Thoracic aorta (tissue), 2 donors: ENCODE measurements at regions not wholly inside any gene's neighbourhood (a gene's known extent, or its start where the extent isn't known, plus 50 kb on each side); places are given as distances from the start of the nearest gene placed in this dataset.

Experiments
- ATAC-seq: fragments of 150-250 bp; one replicate; pipeline ENCODE4 v1.8.0; 2017; ENCODE audit warnings: low read depth; ENCODE audit not compliant: insufficient number of reproducible peaks, low FRiP score
- DNase-seq: peaks from one replicate; pipeline ENCODE4 v3.0.0-alpha.2; 2020; ENCODE audit warnings: low spot score
- H3K27ac ChIP-seq, 2 donors: fragments of 200-600 bp; sonication (generic); 1 replicate in 1 of 2; 2 replicates in 1 of 2; pipeline ENCODE4 v1.5.1; 2016; ENCODE audit warnings: mild to moderate bottlenecking in 2 of 2, moderate library complexity in 2 of 2
- H3K27me3 ChIP-seq: fragments of 200-600 bp; sonication (generic); replicated peaks from 2 replicates; pipeline ENCODE4 v1.6.0; 2016; ENCODE audit warnings: mild to moderate bottlenecking; ENCODE audit not compliant: insufficient read depth
- H3K36me3 ChIP-seq: fragments of 200-600 bp; sonication (generic); one replicate; pipeline ENCODE4 v1.5.1; 2016
- H3K4me1 ChIP-seq, 2 donors: fragments of 200-600 bp; sonication (generic); 1 replicate in 1 of 2; 2 replicates in 1 of 2; pipeline versions ENCODE4 v1.5.1 to v1.6.0; 2016; ENCODE audit warnings: low read depth in 2 of 2, mild to moderate bottlenecking in 1 of 2; ENCODE audit not compliant: control insufficient read depth in 1 of 2
- H3K4me3 ChIP-seq: fragments of 200-600 bp; sonication (generic); 2 replicates; pipeline ENCODE4 v1.5.1; 2016; ENCODE audit warnings: mild to moderate bottlenecking
- H3K9me3 ChIP-seq: fragments of 200-600 bp; sonication (generic); 2 replicates; pipeline ENCODE4 v1.5.1; 2016
- CTCF ChIP-seq: fragments of 200-600 bp; sonication (generic); IDR thresholded peaks from one replicate; pipeline ENCODE4 v1.5.1; 2019; ENCODE audit warnings: antibody characterized with exemption

DNA sequence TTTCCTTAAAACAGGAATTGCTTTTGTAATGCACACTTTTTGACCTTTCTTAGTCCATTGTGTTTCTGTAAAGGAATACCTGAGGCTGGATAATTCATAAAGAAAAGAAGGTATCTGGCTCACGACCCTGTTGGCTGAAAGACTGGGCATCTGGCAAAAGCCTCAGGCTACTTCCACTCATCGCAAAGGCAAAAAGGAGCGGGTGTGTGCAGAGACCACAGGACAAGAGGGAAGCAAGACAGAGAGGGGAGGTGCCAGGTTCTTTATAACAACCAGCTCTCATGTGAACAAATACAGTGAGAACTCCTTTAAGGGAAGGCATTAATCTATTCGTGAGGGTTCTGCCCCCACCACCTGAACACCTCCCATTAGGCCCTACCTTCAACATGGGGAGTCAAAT lies 182.1 kb downstream of the C12orf50 start:
- Histone ChIP-seq H3K9me3 (no peaks in the 10 kb centered on the region), H3K4me1 (peaks cover 0 to 5% of the 10 kb centered on the region in 2 donors), H3K27ac (no peak overlapping the region), H3K36me3 (no peaks in the 10 kb centered on the region), H3K4me3 (no peak overlapping the region), H3K27me3 (no peaks in the 10 kb centered on the region)
- TF ChIP-seq CTCF = no peak
- ATAC-seq (no peak), DNase-seq (no peak)

GRCh38 chr12:87846045-87846444 lies 183.2 kb downstream of the C12orf50 start:
- Histone ChIP-seq H3K4me1 (peaks cover 0 to 5% of the 10 kb centered on the region in 2 donors), H3K36me3 (no peaks in the 10 kb centered on the region), H3K27me3 (no peaks in the 10 kb centered on the region), H3K27ac (no peak overlapping the region), H3K9me3 (no peaks in the 10 kb centered on the region), H3K4me3 (no peak overlapping the region)
- ATAC-seq (no peak), DNase-seq (no peak)
- no peak for TF ChIP-seq CTCF

DNA sequence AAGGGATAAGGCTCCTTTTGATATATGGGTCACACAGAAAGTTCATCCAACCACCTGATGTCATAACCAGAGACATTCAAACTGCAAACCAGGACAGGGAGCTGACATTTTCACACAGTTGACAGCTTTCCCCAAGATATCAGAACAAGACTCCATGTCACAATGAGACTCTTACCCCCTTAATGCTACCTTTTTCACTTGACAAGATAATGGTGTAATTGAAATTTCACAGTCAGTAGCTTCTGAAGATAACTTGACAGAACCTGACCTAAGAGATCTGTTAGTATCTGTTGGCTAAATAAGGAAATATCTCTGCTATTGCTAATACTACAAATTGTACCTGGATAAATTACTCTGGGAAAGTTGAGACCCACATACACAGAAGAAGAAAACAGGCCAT lies 187.3 kb downstream of the C12orf50 start:
- DNase-seq = no peak
- Histone ChIP-seq H3K27me3 (no peaks in the 10 kb centered on the region), H3K27ac (no peak overlapping the region), H3K4me3 (no peak overlapping the region), H3K9me3 (no peaks in the 10 kb centered on the region), H3K4me1 (no peaks in the 10 kb centered on the region), H3K36me3 (no peaks in the 10 kb centered on the region)
- TF ChIP-seq CTCF = no peak
- ATAC-seq = no peak

- Histone ChIP-seq H3K9me3 (no peaks in the 10 kb centered on the region), H3K36me3 (no peaks in the 10 kb centered on the region), H3K27me3 (no peaks in the 10 kb centered on the region), H3K27ac (no peak overlapping the region), H3K4me1 (no peaks in the 10 kb centered on the region), H3K4me3 (no peak overlapping the region)
- no peak for ATAC-seq
- no peak for DNase-seq
- no peak for TF ChIP-seq CTCF
Measured at GRCh38 chr12:87836190-87836589, 193.0 kb downstream of the C12orf50 start.

GRCh38 chr12:87828382-87828973 lies 200.7 kb downstream of the C12orf50 start:
- H3K4me1 ChIP-seq = peaks cover 4 to 10% of the 10 kb centered on the region in 2 donors
- ATAC-seq (no peak), DNase-seq (no peak)
- H3K27me3 ChIP-seq = no peaks in the 10 kb centered on the region
- H3K9me3 ChIP-seq = no peaks in the 10 kb centered on the region
- H3K36me3 ChIP-seq = no peaks in the 10 kb centered on the region
- no peak for TF ChIP-seq CTCF
- H3K4me3 ChIP-seq = peak overlapping the region; percentile 26
- no peak overlapping the region for H3K27ac ChIP-seq
